ENCODE measurements at regions not wholly inside any gene's neighbourhood (a gene's known extent, or its start where the extent isn't known, plus 50 kb on each side); places are given as distances from the start of the nearest gene placed in this dataset.

- TF ChIP-seq CTCF (IDR thresholded peaks at IDR 0.05; ENCODE audit: low read length) (no peak), EZH2 (optimal IDR thresholded peaks at IDR 0.05; ENCODE audit: low read depth, low read length) (no peak)
Observed at GRCh38 chr6:88539295-88539764, 373.2 kb upstream of the CNR1 start.

Measured in MM.1S (cell line).